GM19395 (cell line): ENCODE measurements at regions not wholly inside any gene's neighbourhood (a gene's known extent, or its start where the extent isn't known, plus 50 kb on each side); places are given as distances from the start of the nearest gene placed in this dataset.
A peak's percentile ranks its signal among the peaks of the same experiment; 100 is the strongest.
"Not testable (repeated sequence)": the region's sequence is repeated elsewhere in the genome, so short reads cannot be mapped to it uniquely, and the experiment has no call there.

ENCODE experiments used
- ATAC-seq: cut with Tn5 transposase; IDR thresholded peaks from one replicate; pipeline ENCODE4 v1.9.1; 2021; ENCODE audit warnings: mild to moderate bottlenecking, moderate library complexity; ENCODE audit not compliant: unreplicated experiment

DNA sequence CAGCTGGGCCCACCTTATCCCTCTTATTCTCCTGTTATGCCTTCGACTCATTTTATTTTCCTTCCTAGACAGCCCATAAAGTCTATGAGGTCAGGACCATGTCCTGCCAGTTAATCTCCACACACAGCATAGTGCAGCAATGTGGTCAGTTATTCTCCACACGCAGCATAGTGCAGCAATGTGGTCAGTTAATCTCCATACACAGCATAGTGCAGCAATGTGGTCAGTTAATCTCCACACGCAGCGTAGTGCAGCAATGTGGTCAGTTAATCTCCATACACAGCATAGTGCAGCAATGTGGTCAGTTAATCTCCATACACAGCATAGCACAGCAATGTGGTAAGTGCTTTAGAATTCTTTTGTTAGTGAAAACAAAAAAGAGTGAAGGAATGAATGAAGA, 77.8 kb downstream of the TEX36 start:
- no peak for ATAC-seq

DNA sequence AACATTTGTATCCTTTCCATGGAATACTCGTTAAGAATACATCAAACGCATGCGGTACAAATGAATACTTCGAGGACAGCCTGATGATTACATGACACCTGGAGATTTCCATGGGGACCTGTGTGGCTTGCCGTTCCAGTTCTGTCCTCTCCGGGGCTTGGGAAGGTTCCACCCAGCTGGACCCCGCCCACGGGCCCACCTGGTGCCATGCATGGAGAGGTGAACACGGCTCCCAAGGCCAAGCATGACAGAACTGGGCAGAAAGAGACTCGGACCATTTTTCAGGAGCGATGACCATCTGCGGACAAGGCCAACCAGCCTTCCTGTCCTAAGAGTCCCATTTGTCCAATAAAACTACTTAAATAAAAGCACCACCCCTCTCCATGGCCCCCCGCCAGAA, 80.1 kb downstream of the TEX36 start:
- no peak for ATAC-seq

DNA sequence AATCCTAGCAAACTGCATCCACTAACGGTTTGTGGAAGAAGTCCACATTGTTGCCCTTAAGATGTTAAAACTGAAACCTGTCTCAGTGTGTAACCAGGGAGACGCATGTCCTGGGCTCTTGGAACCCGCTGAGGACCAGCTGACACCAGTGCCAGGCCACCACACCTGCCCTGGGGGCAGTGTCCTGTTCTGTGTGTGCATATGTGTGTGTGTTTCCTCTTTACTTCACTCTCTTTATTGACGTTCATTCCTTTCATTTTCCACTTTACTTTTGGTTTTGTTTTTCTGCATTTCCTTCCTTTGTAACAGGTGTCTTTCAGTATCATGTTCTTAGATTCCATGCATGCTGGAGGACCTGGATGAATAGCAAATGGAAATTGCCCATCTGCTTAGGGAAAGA, 83.8 kb downstream of the TEX36 start:
- ATAC-seq, result no peak

DNA sequence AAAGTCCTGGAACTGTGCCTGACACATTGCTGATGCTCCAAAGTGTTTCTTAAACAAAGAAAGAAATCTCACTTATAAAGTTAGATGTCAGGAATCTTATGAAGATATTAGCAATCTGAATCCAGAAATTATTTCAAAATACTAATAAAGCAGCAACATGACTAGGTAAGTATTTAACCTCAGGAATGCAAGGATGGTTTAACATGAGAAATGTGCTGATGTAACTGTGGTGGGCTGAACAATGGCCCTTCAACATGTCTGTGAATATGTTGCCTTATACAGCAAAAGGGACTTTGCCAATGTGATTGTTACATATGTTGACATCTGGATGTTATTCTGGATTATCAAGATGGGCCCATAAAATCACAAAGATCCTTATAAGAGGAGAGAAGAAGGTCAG, 87.1 kb downstream of the TEX36 start:
- ATAC-seq, result no peak

DNA sequence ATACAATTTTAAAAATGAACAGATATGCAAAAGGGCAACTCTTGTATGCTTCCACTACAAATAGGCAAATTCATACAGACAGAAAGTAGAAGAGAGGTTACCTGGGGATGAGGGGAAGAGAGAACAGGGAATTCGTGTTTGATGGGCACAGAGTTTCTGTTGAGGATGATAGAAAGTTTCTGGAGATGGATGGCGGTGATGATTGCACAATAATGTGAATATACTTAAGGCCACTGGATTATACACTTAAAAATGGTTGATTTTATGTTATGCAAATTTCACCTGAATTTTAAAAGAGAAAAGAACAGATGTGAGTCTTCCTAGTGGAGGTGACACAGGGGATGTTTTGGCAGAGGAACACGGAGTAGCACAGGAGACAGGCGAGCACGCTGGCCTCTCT, 89.3 kb downstream of the TEX36 start:
- no peak for ATAC-seq

DNA sequence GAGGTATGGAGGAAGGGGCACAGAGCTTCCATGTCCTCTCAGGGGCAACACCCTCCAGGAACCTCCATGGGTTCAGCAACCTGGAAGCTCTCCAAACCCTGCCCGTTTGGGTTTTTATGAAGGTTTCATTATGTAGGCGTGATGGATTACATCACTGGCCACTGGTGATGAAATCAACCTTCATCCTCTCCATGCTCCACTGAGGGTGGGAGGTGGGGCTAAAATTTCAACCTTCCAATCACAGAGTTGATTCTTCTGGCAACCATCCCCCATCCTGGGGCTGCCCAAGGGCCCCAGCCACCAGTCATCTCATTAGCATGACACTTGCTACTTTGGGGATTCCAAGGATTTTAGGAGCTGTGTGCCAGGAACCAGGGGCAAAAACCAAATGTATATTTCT, 90.1 kb downstream of the TEX36 start:
- no peak for ATAC-seq

DNA sequence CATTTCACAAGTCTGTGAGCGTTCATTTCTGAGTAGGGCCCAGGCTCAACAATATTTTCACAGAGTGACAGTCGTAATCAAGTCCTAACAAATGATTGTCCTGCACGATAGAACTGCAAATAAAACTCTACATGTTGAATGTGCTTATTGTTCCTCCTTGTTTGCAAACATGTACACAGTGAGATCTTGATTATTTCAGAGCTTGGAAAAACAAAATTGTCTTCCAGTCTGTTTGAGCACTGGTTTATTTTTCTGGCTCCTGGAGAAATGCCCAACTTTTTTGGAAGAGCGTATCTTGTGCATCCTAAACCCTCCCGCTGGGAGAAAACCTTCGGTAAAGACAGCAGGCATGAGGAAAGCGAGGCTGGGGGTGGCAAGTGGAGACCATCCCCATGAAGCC, 91.1 kb downstream of the TEX36 start:
- no peak for ATAC-seq

DNA sequence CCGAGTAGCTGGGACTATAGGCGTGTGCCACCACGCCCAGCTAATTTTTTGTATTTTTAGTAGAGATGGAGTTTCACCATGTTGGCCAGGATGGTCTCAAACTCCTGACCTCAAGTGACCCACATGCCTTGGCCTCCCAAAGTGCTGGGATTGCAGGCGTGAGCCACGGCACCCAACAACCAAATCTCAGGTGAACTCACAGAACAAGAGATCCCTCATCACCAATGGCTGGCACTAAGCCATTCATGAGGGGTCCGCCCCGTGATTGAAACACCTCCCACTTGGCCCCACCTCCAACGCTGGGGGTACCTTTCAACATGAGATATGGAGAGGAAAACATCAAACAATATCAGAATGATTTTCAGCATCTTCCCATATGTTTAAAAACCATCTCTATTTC, 94.2 kb downstream of the TEX36 start:
- not testable (repeated sequence) for ATAC-seq

DNA sequence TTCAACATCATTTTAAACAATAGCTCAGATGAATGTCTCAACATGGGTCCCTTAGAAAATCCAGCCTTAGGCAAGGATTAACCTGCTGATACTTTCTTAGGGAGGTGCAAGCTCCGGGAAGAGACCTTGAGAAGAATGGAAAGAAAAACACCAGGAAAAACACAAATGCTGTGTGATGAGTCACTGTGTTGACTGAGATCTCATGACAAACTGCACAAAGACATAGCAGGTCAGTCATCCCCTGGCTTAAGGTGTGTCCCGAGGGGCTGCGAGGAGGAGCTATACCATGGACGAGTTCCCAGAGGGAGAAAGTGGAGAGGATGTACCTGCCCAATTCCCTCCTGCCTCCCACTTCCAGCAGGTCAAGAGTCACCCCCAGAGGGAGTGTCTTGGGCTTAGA, 98.0 kb downstream of the TEX36 start:
- ATAC-seq, result no peak

DNA sequence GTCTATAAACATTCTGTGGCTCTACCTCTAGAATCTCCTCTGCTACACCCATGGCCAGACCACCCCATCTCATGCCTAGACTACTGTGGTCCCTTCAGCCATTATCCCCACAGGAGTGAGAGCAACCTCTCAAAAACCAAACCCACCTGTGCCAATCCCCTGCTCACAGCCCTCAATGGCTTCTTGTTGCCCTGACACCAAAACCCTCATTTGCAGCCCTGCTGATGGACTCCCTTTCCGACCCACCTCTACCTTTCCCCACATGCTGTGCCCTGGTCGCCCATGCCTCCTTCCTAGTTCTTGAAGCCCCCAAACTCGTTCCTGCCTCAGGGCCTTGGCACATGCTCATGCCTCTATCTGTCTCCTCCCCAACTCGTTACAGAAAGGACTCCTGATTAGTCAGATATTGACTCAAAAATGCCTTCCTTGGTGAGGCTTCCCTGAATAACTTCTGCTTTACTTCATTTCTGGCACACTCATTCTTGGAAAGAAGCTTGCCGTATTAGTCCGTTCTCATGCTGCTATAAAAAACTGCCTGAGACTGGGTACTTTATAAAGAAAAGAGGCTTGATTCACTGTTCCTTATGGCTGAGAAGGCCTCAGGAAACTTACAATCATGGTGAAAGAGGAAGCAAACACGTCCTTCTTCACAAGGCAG, 104.2 kb downstream of the TEX36 start:
- ATAC-seq, result no peak

DNA sequence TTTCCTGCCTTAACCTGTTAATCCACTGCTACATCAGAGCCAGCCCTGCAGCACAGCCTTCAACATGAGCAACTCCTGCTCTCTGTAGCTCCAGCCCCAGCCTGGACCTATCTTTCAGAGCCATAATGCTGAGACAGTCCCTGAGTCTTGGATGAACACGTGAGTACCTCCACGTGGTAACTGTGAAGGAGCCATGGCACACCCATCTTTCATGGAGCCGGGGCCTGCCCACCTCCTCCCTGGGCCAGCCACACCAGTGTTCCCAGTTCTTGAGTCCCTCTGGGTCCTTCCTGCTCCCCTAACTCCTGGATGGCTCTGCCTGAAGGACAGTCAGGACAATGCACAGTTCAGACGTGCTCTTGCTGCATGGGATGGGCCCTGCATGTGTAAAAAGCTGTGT, 107.1 kb downstream of the TEX36 start:
- ATAC-seq, result no peak

DNA sequence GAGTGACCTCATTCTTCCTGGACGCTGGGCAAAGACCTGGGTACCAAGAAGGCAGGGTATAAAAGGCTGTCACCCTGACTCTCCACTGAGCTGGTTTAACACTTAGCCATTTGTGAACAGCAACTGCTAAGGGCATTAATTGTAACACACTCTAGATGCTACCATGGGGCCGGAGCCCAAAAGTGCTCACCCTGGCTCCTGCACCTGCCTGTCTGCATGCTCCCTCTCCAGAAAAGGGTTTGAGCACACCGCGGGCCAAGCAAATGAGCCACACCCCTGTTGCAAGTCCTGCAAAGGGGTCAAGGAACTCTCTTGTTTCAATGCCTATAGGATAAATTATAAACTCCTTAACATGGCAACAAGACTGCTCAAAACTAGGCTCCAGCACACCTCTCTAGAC, 114.8 kb downstream of the TEX36 start:
- no peak for ATAC-seq

DNA sequence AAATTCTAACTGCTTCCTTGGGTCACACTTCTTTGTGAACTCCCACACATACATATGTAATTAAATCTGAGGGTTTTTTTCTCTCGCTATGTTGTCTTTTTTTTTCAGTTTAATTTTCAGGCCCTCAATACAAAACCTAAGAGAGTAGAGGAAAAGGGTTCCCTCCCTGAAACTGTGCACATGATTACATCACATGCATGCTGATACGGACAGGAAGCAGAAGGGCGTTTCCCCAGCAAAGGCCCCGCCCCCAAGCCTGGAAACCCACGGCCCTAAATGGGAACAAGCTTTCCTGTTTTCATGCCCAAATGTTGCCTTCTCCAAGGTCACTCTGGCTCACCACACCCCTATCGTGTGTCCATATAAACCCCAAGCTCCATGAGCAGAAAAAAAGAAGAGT, 115.4 kb downstream of the TEX36 start:
- no peak for ATAC-seq

DNA sequence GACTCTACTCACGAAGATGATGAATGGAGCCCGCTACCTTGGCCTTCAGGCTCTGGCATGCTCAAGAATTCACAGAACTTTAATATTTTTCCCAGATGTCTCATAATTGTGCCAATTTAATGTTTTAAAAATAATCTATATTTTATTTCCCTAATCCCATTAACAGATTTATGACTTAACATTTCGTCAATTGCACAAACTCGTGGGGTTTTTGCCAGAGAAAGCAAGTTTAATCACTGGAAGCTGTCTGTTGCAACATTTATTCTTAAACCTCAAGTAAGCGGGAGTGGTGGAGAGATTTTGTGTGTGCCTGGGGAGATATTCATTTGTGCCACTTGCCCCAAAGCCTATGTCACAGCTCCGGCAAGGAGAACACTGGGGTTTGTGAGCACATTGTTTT, 117.9 kb downstream of the TEX36 start:
- ATAC-seq, result no peak

DNA sequence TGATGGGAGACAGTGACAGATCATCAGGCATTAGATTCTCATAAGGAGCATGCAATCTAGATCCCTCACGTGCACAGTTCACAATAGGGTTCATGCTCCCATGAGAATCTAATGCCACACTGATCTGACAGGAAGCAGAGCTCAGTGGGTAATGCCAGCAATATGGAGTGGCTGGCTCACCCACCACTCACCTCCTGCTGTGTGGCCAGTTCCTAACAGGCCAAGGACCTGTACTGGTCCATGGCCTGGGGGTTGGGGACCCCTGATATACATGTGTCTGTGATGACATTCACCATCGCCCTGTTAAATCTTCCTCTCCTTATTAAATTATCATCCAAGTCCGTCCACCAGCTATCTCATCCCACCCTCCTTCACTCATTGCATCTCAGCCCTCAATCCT, 118.4 kb downstream of the TEX36 start:
- no peak for ATAC-seq

DNA sequence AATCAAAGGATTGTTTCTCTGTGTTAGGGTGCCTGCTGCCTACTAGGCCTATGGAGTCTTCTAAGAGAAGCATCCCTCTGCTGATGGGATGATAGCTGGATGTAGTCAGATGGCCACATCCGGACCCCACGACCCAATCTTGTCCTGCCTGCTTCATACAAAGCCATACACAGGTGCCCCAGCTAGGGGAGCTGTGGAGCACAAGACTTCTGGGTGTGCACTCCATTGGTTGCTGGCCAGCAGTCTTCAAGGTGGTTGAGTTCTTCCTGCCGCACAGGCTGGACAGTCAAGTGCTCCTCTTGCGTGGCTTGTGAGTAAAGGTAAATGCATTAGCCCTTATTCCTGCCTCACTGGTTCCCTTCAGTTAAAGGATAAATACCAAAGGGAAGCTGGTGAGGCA, 120.2 kb downstream of the TEX36 start:
- ATAC-seq, result no peak

DNA sequence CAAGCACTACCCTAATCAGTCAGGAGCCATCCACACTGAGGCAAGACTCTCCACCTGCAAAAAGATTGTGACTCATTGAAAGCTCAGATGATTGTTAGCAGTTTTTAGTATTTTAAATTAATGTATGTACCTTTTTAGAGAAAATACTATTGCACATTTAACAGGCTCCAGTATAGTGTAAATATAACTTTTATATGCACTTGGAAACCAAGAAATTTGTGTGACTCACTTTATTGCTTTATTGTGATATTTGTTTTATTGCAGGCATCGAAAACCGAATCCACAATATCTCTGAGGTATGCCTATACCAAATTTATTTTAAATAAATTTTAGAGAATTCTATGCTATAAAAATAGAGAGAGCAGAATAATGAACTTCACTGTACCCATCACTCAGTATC, 122.0 kb downstream of the TEX36 start:
- no peak for ATAC-seq

DNA sequence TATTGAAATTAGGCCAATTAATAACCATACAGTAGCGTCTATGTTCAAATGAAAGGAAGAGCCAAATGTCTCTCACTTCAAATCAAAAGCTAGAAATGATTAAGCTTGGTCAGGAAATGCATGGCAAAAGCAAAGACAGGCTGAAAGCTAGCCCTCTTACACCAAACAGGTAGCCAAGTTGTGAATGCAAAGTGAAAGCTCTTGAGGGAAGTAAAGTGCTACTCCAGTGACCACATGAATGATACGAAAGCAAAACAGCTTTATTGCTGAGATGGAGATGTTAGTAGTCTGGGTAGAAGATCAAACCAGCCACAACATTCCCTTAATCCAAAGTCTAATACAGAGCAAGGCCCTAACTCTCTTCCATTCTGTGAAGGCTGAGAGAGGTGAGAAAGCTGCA, 123.8 kb downstream of the TEX36 start:
- peak; percentile 98 for ATAC-seq

DNA sequence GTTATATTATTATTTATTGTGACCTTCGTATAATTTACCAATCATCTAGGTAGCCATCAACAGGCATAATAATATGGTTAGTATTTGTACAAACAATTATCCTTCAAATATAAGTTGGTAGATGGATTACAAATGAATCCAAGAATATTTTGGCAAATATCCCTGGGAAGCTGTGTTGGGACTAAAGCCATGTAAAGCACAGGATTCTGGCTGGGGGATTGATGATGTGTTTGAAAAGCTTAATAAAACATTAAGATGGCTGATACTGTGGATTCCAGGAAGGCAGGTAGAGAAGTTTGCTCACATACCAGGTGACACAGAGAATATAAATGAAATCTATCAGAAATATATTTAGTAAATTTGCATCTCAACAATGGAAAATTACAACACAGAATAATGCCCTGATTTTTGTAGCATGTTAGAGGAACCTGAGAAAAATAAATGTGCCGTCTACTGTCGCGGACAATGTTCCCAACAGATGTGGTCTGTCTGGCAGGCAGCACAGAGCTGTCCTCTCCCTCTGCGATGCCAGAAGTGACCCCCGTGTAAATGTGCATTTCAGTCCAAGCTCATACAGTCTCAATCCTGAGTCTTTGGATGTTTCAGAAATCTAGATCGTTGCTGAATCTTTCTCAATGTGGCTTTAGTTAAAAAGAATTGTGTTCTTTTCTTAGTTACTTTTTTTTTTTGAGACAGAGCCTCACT, 125.0 kb downstream of the TEX36 start:
- ATAC-seq, result no peak

DNA sequence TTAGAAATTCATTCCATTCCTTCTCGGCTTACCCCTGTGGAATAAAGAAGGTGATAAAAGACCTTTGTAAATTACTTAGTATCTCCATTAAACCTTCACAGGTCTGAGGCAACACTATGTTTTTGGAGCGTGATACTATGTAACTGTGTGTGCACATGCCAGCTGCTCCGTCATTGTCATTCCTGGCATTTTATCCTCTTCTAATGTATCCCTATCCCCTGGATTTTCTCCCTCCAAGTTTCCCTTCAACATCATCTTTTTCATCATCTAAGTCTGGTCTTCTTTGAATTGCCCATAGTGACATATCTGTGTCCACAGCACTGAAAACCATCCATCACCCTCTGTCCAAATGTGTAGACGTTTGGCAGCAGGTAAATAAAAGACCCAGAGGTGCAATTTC, 125.7 kb downstream of the TEX36 start:
- ATAC-seq, result no peak

DNA sequence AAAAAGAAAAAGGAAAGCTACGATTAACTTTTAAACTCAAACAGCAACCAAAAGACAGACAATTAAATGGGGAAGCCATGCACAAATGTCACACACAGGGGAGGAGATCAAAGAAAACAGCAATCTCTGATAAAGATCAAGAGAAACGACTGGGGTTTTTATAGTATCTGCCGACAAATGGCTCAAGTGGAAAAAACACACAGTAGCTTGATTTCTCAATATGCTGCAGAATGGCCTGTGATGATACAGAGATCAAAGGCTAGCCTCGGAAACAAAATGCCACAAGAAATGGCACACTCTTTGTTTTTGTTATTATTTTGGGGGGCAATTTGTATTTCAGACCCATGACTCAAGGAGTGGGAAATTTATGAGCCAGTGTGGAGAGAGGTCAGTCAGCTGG, 126.1 kb downstream of the TEX36 start:
- ATAC-seq, result no peak

DNA sequence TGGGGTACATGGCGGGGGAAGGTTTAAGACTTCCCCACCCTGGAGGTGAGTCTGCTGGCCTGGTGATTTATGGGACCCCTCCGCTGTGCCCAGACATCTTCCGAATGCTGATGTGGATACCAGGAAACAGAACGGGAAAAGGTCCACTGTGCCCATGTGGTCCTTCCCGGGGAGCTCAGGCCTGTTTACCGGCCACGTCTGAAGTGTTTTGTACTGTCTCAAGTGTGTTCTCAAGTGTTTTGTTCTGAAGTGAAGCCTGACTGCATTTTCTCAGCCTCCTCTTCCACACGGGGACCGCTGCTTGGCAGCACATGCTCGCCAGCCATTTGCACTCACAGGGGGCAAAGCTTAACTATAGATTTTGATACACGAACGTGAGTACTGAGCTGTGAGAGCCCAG, 127.2 kb downstream of the TEX36 start:
- ATAC-seq, result no peak

DNA sequence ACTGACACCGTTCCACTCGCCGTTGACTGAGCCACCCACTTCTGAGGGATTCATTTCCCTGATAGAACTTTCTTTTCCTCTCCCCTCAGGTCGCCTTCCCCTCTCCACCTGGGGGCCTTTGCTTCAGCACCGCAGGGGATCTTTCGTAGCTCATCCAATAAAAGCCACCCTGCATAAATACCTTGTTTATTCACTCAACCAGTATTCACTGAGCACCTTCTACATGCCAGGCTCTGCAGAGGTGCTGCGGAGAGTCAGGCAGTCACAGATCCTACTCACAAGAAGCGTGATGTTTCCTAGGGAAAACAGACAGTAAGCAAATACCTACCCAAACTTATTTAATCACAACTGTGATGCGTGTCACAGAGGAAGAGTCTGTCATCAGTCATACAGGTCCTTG, 127.7 kb downstream of the TEX36 start:
- ATAC-seq, result no peak
